ENCODE measurements at regions not wholly inside any gene's neighbourhood (a gene's known extent, or its start where the extent isn't known, plus 50 kb on each side); places are given as distances from the start of the nearest gene placed in this dataset.

DNA sequence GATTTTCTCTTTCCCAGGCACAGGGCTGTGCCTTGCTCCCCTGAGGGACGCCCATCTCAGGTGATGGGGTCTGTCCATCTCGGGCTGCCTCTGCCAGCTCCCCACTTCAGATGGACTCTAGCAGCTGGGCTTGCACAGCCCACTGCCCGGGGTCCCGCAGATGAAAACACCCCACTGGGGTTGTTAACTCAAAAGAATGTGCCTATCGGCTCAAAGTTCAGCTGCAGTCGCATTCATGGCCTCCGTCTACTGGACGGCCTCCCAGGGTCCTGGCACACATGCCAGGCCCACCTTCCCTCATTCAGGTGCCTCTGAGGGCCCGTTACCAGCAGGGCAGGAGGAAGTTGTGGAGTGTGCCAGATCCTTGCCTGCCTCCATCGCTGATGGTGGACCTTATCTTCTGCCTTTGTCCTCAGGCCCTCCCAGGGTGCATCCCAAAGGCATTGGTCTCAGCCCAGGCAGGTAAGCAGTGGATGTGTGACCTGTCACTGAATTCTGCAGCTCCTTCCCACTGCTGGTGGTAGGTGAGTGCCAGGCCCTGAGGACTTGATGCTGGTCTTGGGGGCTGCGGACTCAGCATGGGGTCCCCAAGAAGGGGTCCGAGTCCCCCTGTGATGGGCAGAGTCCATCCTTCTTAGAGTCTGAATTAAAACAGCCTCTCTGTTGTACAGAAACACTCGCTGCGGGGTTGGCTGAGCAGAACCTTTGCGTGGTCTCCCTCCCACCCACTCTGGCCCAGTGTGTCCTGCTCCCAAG lies 324.6 kb upstream of the DIO3 start:
- no peaks in the 10 kb centered on the region for H3K4me1 ChIP-seq
- no peak for DNase-seq
- no peak overlapping the region for H3K27ac ChIP-seq
- H3K4me3 ChIP-seq = no peak overlapping the region
- intact Hi-C loops (cut with DNase I) = no loop called here
- H3K9me3 ChIP-seq = no peaks in the 10 kb centered on the region
- TF ChIP-seq, protein P1, sequence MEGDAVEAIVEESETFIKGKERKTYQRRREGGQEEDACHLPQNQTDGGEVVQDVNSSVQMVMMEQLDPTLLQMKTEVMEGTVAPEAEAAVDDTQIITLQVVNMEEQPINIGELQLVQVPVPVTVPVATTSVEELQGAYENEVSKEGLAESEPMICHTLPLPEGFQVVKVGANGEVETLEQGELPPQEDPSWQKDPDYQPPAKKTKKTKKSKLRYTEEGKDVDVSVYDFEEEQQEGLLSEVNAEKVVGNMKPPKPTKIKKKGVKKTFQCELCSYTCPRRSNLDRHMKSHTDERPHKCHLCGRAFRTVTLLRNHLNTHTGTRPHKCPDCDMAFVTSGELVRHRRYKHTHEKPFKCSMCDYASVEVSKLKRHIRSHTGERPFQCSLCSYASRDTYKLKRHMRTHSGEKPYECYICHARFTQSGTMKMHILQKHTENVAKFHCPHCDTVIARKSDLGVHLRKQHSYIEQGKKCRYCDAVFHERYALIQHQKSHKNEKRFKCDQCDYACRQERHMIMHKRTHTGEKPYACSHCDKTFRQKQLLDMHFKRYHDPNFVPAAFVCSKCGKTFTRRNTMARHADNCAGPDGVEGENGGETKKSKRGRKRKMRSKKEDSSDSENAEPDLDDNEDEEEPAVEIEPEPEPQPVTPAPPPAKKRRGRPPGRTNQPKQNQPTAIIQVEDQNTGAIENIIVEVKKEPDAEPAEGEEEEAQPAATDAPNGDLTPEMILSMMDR (IDR thresholded peaks at IDR 0.05) = no peak
- no peaks in the 10 kb centered on the region for H3K27me3 ChIP-seq
- H3K9ac ChIP-seq (ENCODE audit: low read depth in 2 of 2, low read length in 2 of 2) = no peak overlapping the region
- no peaks in the 10 kb centered on the region for H3K36me3 ChIP-seq

DNA sequence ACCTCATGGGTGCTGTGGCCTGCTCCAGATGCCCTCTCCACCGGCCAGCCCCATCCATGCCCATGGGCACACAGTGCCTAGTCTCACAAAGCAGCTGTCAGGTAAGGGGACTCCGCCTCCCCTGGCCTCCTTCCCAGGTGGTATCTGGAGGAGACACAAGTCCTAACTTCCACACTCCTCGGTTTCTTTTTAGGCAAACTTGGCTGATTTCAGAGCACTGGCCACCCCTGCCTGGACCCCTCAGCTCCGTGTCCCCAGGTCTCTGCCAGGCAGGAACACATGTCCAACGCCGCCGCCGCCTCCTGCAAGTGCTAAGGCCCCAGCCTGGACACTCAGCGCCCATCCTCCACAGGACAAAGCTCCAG lies 324.1 kb upstream of the DIO3 start:
- Histone ChIP-seq H3K27me3 (no peaks in the 10 kb centered on the region), H3K9me3 (no peaks in the 10 kb centered on the region), H3K9ac (ENCODE audit: low read depth in 2 of 2, low read length in 2 of 2) (no peak overlapping the region), H3K4me1 (no peaks in the 10 kb centered on the region), H3K36me3 (no peaks in the 10 kb centered on the region), H3K27ac (no peak overlapping the region), H3K4me3 (no peak overlapping the region)
- DNase-seq = no peak
- TF ChIP-seq, protein P1 (IDR thresholded peaks at IDR 0.05) = no peak
- intact Hi-C loops (cut with DNase I) = no loop called here

DNA sequence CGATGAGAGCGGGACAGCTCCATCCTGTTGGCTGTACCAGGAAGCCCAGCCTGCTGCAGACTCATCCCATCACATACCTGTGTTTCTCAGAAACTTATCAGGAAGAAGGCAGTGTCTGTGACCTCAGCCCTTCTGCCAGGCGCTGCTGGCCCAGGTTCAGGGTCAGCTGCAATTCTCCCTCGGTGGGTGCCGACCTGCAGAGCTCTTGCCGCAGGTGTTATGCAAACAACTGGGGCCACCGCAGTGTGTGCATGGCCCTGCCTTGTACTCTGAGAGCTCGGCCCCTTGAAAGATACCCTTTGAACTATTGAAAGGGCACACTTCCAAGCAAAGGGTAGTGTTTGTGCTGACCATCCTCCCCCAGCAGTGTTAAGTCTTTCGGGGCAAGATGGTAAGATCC lies 322.2 kb upstream of the DIO3 start:
- H3K4me1 ChIP-seq = no peaks in the 10 kb centered on the region

DNA sequence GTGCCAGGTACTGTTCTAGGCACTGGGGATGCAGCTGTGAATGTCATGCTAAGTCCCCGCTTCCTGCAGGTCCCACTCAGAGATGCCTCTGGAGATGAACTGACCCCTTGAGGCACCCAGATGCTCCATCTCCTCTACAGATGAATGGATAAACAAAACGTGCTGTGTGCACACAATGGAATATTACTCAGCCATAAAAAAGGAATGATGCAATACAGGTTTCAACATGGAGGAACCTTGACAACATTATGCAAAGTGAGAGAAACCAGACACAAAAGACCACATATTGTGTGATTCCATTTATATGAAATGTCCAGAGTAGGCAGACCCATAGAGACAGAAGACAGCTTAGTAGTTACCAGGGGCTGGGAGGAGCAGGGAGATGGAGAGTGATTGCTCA lies 320.1 kb upstream of the DIO3 start:
- no peaks in the 10 kb centered on the region for H3K9me3 ChIP-seq
- intact Hi-C loops (cut with DNase I) = no loop called here
- H3K27me3 ChIP-seq = no peaks in the 10 kb centered on the region
- TF ChIP-seq, protein P1 (IDR thresholded peaks at IDR 0.05) = no peak
- H3K9ac ChIP-seq (ENCODE audit: low read depth in 2 of 2, low read length in 2 of 2) = no peak overlapping the region
- no peak overlapping the region for H3K4me3 ChIP-seq
- no peaks in the 10 kb centered on the region for H3K4me1 ChIP-seq
- no peaks in the 10 kb centered on the region for H3K36me3 ChIP-seq
- H3K27ac ChIP-seq = no peak overlapping the region
- DNase-seq = no peak

More for the DNA sequence above, 322.2 kb upstream of the DIO3 start:
- H3K9ac ChIP-seq (ENCODE audit: low read depth in 2 of 2, low read length in 2 of 2) = no peak overlapping the region
- H3K27me3 ChIP-seq = no peaks in the 10 kb centered on the region
- no peaks in the 10 kb centered on the region for H3K36me3 ChIP-seq
- no peak overlapping the region for H3K27ac ChIP-seq
- no peak for DNase-seq
- TF ChIP-seq, protein P1 (IDR thresholded peaks at IDR 0.05) = no peak
- H3K4me3 ChIP-seq = no peak overlapping the region
- H3K9me3 ChIP-seq = no peaks in the 10 kb centered on the region
- intact Hi-C loops (cut with DNase I) = no loop called here

DNA sequence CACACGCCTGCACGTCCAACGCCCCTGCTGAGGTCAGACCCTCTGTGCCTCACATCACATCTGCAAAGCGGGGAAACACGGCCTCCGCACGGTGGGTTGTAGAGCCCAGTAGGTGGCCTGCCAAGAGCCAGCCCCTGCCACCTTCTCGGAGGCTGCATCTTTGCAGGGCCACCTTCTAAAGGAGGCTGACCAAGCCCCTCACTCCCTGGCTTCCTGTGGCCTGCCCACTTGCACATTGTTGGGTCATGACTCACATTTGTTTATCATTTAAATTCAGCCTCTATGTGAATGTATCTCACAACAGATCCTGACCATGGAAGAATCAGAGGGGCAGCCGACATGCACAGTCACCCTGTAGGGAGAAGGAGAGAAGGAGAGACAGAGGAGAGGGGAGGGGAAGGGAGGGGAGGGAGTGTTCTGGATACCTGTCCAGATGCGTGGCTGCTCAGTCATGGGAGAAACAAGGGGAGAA lies 319.5 kb upstream of the DIO3 start:
- H3K9me3 ChIP-seq = no peaks in the 10 kb centered on the region
- no peaks in the 10 kb centered on the region for H3K4me1 ChIP-seq
- H3K4me3 ChIP-seq = no peak overlapping the region
- no peak overlapping the region for H3K9ac ChIP-seq (ENCODE audit: low read depth in 2 of 2, low read length in 2 of 2)
- H3K27ac ChIP-seq = no peak overlapping the region
- no peaks in the 10 kb centered on the region for H3K36me3 ChIP-seq
- no peak for DNase-seq
- H3K27me3 ChIP-seq = no peaks in the 10 kb centered on the region
- TF ChIP-seq, protein P1 (IDR thresholded peaks at IDR 0.05) = no peak
- intact Hi-C loops (cut with DNase I) = no loop called here

Measured in colonic mucosa (tissue), 4 donors.